Uterus (tissue), 2 donors: ENCODE measurements at regions not wholly inside any gene's neighbourhood (a gene's known extent, or its start where the extent isn't known, plus 50 kb on each side); places are given as distances from the start of the nearest gene placed in this dataset.

Source experiments
- POLR2A ChIP-seq, 2 donors: fragments of 450-650 bp; IDR thresholded peaks; one replicate each; pipeline ENCODE4 v1.6.1; 2016; ENCODE audit warnings: antibody characterized with exemption in 2 of 2, mild to moderate bottlenecking in 1 of 2, moderate library complexity in 1 of 2
- TF ChIP-seq, protein P1 (sequence below), 4 experiments: fragments of 200-600 bp in 2 of 4; fragments of 450-650 bp in 2 of 4; sonication (generic) in 2 of 4; IDR thresholded peaks; one replicate each; pipeline ENCODE4 v1.5.1; 2016 to 2019; ENCODE audit warnings: antibody characterized with exemption in 4 of 4, mild to moderate bottlenecking in 2 of 4, moderate library complexity in 1 of 4

DNA sequence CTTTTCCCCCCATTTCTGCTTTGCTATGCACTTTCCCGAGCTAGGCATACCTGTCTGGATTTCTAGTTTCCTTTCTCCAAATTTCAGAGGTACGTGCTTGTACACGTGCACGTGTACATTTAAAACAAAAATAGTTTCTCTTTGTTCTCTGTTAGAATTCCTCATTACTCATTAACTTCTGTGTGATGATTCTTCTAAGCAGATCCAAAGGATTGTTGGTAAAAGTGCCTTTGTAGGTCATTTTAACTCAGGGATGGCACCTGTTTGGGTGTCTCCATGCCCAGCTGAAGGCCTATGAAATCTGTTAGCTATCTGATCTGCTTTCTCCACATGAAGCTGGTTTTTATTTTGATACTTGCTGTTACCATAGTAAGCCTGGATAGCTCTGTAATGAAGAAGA is 264.3 kb downstream of the LPIN1 start:
- TF ChIP-seq, protein P1, sequence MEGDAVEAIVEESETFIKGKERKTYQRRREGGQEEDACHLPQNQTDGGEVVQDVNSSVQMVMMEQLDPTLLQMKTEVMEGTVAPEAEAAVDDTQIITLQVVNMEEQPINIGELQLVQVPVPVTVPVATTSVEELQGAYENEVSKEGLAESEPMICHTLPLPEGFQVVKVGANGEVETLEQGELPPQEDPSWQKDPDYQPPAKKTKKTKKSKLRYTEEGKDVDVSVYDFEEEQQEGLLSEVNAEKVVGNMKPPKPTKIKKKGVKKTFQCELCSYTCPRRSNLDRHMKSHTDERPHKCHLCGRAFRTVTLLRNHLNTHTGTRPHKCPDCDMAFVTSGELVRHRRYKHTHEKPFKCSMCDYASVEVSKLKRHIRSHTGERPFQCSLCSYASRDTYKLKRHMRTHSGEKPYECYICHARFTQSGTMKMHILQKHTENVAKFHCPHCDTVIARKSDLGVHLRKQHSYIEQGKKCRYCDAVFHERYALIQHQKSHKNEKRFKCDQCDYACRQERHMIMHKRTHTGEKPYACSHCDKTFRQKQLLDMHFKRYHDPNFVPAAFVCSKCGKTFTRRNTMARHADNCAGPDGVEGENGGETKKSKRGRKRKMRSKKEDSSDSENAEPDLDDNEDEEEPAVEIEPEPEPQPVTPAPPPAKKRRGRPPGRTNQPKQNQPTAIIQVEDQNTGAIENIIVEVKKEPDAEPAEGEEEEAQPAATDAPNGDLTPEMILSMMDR (IDR thresholded peaks at IDR 0.05): no peak
- no peak for TF ChIP-seq POLR2A (IDR thresholded peaks at IDR 0.05)
